ENCODE measurements at regions not wholly inside any gene's neighbourhood (a gene's known extent, or its start where the extent isn't known, plus 50 kb on each side); places are given as distances from the start of the nearest gene placed in this dataset.

DNA sequence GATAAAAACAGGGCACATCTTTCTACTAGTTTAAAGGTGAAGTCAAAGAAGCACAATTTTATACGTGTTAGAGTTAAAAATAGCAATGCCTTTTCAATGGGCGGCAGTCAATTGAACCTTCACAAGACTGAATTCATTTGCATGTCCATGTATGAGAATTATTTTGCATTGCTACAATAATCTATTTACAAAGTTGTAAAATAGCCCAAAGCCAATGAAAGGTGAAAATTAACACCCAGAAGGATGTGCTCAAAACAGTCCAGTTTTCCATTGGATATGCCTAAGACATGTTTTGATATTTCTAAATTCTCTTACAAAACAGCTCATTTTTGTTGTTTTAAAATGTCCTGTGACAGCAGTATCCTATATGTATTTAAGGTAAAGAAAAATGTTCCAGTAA lies 425.1 kb upstream of the SYT4 start:
- H3K27ac Mint-ChIP-seq (ENCODE audit: unreplicated experiment) = no peak overlapping the region
- no peaks in the 10 kb centered on the region for H3K27me3 Mint-ChIP-seq (ENCODE audit: low read depth)
- TF ChIP-seq, protein P1, sequence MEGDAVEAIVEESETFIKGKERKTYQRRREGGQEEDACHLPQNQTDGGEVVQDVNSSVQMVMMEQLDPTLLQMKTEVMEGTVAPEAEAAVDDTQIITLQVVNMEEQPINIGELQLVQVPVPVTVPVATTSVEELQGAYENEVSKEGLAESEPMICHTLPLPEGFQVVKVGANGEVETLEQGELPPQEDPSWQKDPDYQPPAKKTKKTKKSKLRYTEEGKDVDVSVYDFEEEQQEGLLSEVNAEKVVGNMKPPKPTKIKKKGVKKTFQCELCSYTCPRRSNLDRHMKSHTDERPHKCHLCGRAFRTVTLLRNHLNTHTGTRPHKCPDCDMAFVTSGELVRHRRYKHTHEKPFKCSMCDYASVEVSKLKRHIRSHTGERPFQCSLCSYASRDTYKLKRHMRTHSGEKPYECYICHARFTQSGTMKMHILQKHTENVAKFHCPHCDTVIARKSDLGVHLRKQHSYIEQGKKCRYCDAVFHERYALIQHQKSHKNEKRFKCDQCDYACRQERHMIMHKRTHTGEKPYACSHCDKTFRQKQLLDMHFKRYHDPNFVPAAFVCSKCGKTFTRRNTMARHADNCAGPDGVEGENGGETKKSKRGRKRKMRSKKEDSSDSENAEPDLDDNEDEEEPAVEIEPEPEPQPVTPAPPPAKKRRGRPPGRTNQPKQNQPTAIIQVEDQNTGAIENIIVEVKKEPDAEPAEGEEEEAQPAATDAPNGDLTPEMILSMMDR (IDR thresholded peaks at IDR 0.05) = no peak
- no peak for DNase-seq (ENCODE audit: low spot score)
- H3K36me3 Mint-ChIP-seq (ENCODE audit: low read depth) = no peaks in the 10 kb centered on the region
- no peaks in the 10 kb centered on the region for H3K9me3 Mint-ChIP-seq (ENCODE audit: low read depth)
- no peaks in the 10 kb centered on the region for H3K4me1 Mint-ChIP-seq (ENCODE audit: low read depth)
- H3K4me3 Mint-ChIP-seq (ENCODE audit: unreplicated experiment) = no peak overlapping the region

DNA sequence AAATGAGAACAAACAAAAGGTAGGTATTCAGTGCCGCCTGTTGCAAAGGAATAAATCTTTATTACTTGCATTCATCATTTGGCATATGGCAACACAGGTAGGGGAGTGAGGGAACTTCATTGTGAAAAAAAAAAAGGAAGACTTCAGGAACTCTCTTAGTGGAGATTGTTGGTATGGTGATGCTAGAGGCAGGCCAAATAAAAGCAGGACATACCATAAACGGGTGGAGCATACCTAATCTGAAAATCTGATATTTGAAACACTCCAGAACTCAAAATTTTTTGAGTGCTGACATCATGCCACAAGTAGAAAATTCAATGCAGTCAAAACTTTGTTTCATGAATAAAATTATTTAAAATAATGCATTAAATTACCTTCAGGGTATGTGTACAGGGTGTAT lies 425.8 kb upstream of the SYT4 start:
- no peaks in the 10 kb centered on the region for H3K4me1 Mint-ChIP-seq (ENCODE audit: low read depth)
- no peaks in the 10 kb centered on the region for H3K36me3 Mint-ChIP-seq (ENCODE audit: low read depth)
- no peaks in the 10 kb centered on the region for H3K27me3 Mint-ChIP-seq (ENCODE audit: low read depth)
- no peaks in the 10 kb centered on the region for H3K9me3 Mint-ChIP-seq (ENCODE audit: low read depth)
- H3K27ac Mint-ChIP-seq (ENCODE audit: unreplicated experiment) = no peak overlapping the region
- TF ChIP-seq, protein P1 (IDR thresholded peaks at IDR 0.05) = no peak
- no peak for DNase-seq (ENCODE audit: low spot score)
- H3K4me3 Mint-ChIP-seq (ENCODE audit: unreplicated experiment) = no peak overlapping the region

DNA sequence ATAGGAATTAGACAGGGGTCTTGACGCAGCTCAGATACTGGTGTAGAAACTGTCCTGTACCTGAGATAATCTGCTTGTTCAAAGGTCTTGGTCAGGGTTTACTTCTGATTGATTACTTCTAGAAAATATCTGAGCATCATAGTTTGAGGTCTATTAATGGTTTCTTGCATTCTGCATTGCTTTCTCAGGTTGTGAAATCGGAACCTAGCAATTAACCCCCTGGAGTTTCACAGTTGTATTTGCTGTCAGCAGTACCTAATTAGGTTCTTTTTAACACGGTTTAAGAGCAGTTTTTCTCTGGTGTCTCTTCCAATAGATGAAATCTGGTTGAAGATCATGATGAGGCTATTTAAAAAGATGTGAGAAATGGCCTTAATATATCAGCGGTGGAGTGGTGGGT lies 428.6 kb upstream of the SYT4 start:
- Mint-ChIP-seq H3K9me3 (ENCODE audit: low read depth) (no peaks in the 10 kb centered on the region), H3K4me1 (ENCODE audit: low read depth) (no peaks in the 10 kb centered on the region), H3K27me3 (ENCODE audit: low read depth) (no peaks in the 10 kb centered on the region), H3K27ac (ENCODE audit: unreplicated experiment) (no peak overlapping the region), H3K36me3 (ENCODE audit: low read depth) (no peaks in the 10 kb centered on the region), H3K4me3 (ENCODE audit: unreplicated experiment) (no peak overlapping the region)
- DNase-seq (ENCODE audit: low spot score) = no peak
- TF ChIP-seq, protein P1 (IDR thresholded peaks at IDR 0.05) = no peak

DNA sequence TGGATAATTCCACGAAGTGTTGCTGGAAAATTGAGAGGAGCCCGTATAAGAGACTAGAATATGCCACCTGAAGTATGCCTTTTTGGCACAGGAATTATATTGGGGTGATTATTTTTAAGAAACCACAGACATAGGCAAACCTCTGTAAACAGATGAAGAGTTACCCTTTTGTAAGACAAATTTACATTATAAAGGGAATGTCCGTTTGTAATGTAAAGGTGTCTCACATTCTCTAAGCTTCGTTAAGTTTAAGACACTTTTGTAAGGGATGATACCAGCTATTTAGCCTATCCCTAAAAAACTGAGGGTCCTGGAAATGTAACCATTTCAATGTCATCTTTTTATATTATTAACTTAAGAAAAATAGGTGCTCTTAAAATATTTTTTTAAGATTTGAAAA lies 432.8 kb upstream of the SYT4 start:
- Mint-ChIP-seq H3K4me3 (ENCODE audit: unreplicated experiment) (no peak overlapping the region), H3K4me1 (ENCODE audit: low read depth) (peaks cover 5% of the 10 kb centered on the region), H3K27me3 (ENCODE audit: low read depth) (no peaks in the 10 kb centered on the region), H3K27ac (ENCODE audit: unreplicated experiment) (no peak overlapping the region), H3K9me3 (ENCODE audit: low read depth) (peaks cover 2% of the 10 kb centered on the region), H3K36me3 (ENCODE audit: low read depth) (no peaks in the 10 kb centered on the region)
- no peak for DNase-seq (ENCODE audit: low spot score)
- TF ChIP-seq, protein P1 (IDR thresholded peaks at IDR 0.05) = no peak

DNA sequence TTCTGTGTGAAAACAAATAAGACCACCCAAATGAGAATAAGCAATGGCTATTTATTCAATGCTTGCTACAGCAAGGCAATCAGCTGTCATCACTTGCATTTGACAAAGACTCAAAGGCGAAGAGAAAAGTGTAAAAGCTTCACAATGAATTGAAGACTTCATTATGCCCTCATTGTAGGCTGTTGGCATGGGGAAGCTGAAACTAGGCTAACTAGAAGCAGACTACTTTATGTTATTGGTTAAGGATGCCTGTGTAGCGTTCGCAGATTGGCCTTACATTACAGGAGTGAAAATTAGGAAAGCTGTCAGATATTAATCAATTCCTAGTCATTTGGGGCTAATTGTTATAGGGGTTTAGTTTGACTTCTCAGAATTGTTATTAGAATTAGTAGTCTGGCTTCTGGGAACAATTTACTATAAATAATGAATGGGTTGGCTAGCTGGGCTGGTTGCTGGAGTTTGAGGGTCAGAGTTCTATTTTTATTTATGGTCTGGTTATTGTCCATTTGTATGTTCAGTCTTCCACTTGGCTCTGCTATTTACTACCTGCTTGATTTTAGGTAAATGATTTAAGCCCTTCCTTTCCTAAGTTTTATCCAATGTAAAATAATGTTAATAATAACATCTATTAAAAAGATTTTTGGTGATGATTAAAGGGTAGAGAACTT lies 437.2 kb upstream of the SYT4 start:
- no peak for DNase-seq (ENCODE audit: low spot score)
- Mint-ChIP-seq H3K36me3 (ENCODE audit: low read depth) (no peaks in the 10 kb centered on the region), H3K4me3 (ENCODE audit: unreplicated experiment) (no peak overlapping the region), H3K27me3 (ENCODE audit: low read depth) (no peaks in the 10 kb centered on the region), H3K9me3 (ENCODE audit: low read depth) (peaks cover 2% of the 10 kb centered on the region), H3K27ac (ENCODE audit: unreplicated experiment) (no peak overlapping the region), H3K4me1 (ENCODE audit: low read depth) (peaks cover 8% of the 10 kb centered on the region)
- TF ChIP-seq, protein P1 (IDR thresholded peaks at IDR 0.05) = no peak

Measured in chondrocyte (in vitro differentiated cells).